ENCODE measurements at regions not wholly inside any gene's neighbourhood (a gene's known extent, or its start where the extent isn't known, plus 50 kb on each side); places are given as distances from the start of the nearest gene placed in this dataset.
"Not testable (repeated sequence)": the region's sequence is repeated elsewhere in the genome, so short reads cannot be mapped to it uniquely, and the experiment has no call there.

DNA sequence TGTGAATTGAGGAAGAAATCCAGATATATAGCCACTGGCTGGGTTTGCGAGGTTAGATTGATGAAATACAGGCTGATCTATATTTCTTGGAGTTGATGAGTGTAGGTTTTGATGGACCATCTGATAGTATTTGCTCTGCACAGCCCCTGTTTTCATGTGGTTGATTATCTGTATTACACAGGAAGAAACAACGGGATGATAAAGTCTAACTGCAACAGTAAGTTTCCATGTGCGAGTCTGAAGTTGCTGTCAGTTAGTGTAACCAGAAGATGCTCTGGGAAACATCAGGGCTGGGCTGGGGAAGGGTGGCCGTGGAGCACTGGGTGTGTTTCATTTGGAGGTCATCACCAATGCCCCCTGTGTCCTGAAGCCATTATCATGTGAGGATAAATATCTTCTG is 148.4 kb upstream of the SFRP2 start:
- DNase-seq (ENCODE audit: low read depth in 2 of 2): no peak

DNA sequence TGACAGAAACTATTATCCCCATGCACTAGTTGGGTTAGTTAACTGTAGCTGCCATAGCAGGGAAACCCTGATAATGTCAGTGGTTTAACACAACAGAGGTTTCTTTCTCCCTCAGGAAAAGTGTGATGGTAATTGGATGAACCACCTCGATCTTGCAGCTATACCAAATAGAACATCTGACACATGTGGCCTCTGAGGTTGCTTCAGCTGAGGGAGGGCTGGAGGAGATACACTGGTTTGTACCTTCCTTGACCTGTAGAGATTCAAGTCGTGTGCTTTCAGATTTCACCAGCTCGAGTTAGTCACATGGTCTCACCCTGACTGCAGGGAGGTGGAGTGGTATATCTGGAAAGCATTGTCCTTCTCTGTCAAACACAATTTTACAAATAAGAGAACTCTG is 147.2 kb upstream of the SFRP2 start:
- DNase-seq (ENCODE audit: low read depth in 2 of 2): no peak

DNA sequence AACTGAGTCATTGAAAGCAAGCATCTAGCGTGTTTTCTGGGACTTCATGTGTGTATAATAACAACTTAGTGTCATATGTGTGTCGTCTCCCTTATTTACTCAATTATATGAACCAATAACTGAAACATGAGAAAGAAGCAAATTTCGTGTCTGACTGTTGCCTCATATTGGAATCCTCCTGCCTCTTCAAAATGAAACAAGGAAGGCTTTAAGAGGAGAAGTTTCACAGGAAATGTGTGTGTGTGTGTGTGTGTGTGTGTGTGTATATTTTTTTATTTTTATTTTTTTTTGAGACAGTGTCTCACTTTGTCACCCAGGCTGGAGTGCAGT is 145.8 kb upstream of the SFRP2 start:
- no peak for DNase-seq (ENCODE audit: low read depth in 2 of 2)

DNA sequence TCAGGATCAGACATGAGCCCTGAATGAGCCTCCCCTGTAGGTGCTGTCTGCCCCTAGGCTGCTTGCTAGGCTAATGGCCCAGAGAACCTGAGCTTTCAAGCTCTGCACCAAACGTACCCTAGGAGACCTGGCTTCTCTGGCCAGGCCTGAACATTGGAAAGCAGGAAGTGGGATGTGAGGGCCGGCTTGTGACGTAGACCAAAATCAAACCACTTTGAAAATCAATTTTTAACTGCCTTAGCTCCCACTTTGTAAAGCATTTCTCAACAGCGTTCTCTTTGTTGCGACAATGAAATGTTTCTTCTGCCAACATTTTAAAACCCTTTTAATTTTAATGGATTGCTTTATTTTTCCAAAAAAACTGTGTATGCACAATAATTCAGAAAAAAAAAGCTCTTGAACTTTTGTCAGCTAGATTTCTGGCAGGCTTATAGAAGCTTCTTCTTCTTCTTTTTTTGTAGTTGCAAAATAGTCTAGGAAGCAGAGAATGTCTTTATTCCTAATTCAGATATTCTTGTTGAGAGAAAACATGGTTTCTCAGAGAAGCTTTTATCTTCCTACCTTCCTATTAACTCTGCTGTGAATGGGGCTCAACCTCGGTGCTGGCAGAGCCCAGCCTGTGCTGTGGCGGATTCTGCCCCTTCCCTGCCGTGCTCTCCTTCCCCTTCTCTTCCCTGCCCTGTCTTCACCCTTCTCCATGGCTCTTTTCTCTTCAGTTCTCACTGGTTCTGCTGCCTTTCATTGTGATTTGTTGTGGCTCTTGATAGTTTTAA is 145.2 kb upstream of the SFRP2 start:
- DNase-seq (ENCODE audit: low read depth in 2 of 2): no peak

DNA sequence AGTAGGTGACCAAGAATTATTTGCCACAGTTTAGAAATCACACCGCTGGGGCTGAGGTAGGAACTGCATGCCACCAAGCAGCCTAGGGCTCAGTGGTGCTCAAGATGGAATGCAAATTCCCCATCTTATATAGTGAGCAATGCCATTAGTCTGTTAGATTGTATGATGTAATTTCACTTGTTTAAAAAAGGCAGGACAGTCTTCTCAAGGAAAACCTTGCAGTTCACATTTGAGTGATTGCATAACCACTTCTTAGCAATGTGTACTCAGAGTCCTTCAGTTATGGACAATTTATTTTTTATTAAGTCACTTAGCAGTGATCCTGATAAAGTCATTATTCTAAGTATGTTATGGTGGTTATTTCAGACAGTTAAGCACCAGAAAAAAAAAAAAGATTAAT is 142.9 kb upstream of the SFRP2 start:
- no peak for DNase-seq (ENCODE audit: low read depth in 2 of 2)

DNA sequence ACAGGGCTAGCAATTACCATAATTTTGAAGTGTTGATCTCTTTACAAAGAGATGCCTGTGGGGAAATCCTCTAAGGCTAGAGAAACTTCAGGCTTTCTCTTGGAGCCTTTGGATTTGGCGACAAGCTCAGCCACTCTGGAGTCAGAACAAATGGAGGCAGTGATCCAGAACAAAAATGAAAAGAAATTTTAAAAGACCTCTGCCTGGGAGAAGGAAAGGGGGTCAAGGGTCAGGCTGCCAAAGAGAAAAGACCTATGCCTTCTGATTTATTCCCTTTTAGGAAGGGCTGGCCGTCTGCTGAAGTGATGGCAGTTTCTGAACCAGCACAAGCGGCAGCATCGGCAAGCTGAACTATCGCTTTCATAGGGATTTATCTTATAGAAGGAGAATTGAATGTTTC is 140.8 kb upstream of the SFRP2 start:
- DNase-seq (ENCODE audit: low read depth in 2 of 2): no peak

DNA sequence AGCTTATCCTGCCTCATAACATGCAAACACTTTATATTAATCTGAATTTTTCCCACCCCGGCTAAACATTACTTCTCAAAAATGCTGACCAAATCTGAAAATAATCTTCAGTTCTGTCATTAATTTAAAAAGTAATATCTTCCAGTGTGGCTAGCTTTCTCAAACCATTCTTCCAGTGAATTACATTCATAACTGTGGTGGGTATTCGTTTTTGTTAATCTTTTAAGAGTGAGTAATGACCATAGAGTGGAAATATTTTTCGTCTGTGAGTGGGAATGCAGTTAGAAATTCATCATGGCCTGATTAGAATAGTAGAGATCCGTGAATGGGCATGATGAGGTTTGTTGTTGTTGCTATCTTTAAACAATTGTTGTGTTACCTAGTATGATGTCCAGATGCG is 138.6 kb upstream of the SFRP2 start:
- DNase-seq (ENCODE audit: low read depth in 2 of 2): no peak

DNA sequence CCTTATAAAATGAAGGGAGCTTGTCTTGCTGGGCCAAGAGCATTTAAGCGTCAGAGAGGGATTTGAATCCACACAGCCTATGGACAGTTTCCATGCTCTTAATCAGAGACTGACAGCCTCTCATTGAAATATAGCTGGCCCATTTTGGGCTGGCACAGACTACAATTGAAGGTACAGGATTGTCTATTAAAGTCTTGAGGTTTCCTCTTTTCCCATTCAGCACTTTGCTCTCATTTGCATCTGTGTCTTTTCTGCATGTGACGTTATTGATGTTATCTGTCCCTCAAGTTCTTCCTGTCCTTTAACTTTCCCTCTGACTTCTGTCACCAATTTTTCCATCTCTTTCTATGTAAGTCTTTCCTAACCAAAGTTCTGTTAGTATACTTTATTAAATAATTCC is 133.3 kb upstream of the SFRP2 start:
- DNase-seq (ENCODE audit: low read depth in 2 of 2): no peak

DNA sequence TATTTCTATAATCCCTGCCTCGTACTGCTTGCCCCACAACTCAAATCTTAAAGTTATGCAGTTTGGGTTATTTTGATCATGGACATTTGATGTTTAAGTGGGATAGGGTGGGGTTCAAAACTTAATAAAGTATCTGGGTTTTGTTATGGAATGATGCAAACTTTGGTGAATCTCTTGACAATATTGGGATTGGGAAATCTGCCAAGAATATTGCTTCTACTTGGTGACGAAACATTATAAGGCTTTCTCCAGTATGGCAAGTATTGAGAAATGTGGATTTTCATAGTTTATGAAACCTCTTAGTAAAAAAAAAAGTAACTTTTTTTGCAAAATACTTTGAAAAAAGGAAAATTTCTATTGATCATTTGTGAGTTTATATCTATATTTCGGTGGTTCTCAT is 130.8 kb upstream of the SFRP2 start:
- DNase-seq (ENCODE audit: low read depth in 2 of 2): no peak

DNA sequence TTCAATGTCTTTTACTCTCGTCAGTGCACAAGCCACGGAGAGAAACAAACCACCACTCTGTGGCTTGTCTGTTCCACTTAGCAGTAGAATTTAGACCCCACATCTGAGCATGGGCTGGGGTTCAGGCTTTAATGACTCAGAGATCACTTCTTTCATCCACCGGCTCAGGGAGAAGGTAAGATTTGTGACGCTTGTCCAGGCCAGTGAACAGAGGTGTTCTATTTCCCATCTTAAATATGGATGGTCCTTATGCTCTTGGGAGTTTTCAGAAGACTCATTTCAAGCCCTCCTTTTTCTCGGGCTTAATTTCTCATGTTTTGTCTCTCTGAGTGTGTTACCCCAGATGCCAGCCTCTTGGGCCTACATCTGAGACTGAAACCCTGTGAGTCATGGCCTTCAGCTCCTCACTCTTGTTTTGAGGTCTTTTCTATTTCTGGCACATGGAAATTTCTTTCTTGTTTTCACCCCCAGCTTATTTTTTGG is 127.4 kb upstream of the SFRP2 start:
- DNase-seq (ENCODE audit: low read depth in 2 of 2): peak; percentile 25 to 49

DNA sequence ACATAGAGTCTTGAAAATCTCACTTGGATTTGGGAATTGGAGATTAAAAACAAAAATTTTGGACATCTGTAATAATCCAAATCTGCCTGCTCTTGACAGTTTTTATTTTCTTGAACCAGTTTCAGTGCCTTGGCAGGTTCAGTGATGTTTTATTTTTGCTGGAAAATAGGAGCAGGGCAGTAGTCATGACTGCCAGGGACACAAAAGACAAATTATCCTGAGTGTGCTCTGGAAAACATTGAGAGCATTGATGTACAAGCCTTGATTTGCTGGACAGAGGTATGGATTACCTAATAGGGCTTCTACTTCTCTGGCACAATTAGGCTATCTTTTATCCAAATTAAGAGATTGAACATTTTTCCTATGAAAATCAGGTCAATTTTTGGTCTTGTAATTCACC is 123.4 kb upstream of the SFRP2 start:
- no peak for DNase-seq (ENCODE audit: low read depth in 2 of 2)

DNA sequence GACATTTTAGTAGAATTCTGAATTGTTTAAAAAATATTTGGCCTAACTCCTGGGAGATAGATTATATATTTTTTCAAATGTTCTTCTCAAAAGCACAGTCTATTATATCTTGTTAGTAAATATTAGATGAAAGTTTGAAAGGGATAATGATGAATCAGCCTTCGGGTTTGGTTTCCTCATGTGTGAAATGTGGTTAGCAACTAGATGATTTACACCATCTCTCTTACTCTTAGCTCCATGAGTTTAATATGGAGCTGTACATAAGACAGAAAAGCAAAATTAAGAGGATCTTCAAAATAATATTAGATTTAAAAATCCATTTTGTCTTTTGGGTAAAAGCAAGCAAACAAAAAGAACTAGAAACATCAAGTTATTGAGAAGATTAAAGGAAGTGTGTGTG is 120.8 kb upstream of the SFRP2 start:
- no peak for DNase-seq (ENCODE audit: low read depth in 2 of 2)

DNA sequence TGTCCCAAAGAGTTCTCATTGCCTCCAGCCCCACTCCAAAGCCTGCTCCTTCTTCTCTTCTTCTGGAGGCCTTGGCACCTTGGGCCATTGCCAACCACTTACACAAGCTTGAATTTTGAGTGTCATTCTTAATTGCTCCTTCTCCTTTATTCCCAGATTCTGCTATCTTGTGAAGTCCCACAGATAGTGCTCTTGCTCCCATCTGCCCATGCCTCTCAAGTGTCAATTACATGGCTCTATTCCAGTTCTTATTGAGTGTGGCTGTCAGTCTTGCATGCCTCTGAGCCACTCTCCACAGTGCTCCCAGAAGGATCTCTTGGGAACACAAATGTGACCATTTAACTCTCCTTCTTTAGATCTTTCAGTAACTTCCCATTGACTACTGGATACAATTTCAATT is 117.3 kb upstream of the SFRP2 start:
- DNase-seq (ENCODE audit: low read depth in 2 of 2): no peak

DNA sequence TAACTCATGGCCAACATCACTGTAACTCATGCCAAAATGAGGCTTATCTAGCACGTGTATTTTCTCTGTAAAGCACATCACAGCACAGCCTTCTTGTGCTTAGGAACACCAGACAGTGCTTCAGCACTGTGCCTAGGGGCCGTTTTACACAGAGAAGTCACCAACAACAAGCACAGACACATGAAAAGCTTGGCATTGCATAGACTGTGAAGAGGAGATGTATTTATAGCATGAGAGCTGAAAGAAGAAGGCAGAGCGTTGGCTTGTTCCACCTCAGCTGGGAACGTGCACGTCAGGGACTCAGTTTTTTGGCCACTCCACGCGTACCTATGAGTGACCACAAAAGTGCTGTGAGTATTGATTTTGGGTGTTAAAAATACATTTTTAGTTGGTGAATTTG is 116.3 kb upstream of the SFRP2 start:
- no peak for DNase-seq (ENCODE audit: low read depth in 2 of 2)

DNA sequence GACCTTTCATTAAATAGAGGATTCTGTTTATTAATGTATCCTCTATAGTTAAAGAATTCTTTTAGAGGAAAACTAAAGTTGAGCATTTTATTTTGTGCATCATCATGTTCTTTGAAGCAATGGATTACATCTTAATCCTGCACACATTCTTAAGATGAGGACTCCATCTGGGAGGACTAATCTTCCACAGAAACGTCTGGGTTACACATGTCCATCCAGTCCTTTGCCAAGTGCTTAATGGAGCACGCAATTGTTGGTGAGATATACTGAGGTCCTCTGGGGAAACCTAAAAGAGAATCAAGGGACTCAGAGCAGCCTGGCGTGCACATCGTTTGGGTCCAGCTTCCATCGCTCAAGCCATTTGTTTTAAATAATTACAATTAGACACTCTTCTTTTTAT is 115.1 kb upstream of the SFRP2 start:
- no peak for DNase-seq (ENCODE audit: low read depth in 2 of 2)

DNA sequence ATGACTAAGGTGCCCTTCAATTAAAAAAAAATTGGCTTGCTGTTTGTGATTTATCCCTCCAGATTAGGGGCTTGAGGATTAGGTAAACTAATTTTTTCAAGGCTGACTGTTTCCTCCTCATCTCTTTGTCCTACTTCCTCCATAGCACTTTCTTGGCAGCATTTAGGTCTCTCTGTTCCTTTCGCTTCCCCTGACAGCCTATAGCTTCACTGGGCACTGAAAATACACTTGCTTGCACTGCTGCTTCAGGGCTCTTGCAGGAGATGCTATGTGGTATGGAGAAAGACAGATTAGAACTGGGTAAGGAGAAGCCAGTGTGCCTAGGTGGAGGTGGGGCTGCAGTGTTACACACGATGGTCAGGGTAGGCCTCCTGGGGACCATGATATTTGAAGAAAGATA is 112.3 kb upstream of the SFRP2 start:
- DNase-seq (ENCODE audit: low read depth in 2 of 2): no peak

DNA sequence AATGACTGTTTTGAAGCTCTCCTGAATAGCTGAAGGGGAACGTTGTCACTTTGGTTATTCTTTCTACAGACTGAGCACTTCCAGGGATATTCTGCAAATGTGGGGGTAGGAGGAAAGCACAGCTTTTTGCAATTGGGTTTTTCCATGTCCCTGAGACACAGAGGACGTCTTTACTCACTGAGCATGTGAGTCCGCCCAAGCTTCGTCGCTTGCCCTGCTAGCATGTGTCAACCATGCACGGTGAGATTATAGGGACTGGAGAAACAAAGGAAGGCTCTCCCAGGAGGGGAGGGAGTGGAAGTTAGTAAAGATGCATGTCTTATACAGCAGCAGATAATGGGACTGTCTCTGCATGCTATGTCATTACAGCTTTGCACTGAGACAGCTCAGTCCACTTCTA is 111.5 kb upstream of the SFRP2 start:
- no peak for DNase-seq (ENCODE audit: low read depth in 2 of 2)

DNA sequence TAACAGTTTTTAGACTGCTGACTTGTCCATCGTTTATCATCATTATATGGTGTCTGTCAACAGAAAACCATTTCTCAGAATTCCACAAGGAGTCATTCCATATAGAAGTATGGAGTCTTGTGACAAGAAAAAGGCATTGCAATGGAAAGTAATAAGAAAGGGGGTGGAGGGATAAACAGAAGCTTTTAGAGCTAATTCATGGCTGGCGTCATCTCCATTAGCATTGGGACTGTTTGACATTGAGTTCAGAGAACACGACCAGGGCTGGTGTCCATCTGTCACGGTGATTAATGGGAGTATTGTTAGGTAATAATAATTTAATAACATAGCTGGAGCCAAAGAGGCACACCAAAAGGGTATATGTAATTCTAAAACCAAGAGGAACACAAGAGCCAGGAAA is 101.9 kb upstream of the SFRP2 start:
- DNase-seq (ENCODE audit: low read depth in 2 of 2): no peak

DNA sequence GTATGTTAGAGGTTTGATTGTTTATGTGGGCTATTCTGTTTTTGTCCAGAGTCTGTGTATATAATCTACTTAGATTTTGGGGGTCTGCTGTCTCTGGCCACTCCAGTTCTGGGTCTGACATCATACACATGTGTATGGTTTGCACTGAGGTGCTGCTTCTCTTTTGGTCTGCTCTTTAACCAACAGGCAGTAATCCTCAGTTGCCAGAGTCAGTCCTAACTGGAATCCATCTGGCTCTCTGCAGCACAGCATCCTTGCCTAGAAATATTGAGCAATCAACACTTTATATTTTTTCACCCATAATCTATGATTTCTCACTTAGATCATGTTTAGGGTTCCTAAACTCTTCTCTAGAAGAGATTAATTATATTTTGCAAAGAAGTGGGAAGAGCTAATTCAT is 98.3 kb upstream of the SFRP2 start:
- DNase-seq (ENCODE audit: low read depth in 2 of 2): no peak

DNA sequence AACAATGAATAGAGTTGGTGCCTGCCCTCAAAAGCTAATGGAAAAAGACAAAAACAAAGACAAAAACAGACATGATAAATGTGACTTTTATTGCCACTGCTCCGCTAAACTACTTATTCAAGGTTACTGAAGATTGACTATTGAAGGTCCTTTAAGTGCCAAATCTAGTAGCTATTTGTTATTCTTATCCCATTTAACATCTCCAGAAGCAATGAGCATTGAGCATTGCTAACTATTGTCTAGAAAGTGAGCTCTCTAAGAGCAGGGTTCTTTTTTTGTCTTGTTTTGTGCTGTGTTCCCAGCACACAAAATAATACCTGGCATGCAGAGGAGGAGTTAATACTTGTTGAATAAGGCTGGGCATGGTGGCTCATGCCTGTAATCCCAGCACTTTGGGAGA is 95.4 kb upstream of the SFRP2 start:
- no peak for DNase-seq (ENCODE audit: low read depth in 2 of 2)

DNA sequence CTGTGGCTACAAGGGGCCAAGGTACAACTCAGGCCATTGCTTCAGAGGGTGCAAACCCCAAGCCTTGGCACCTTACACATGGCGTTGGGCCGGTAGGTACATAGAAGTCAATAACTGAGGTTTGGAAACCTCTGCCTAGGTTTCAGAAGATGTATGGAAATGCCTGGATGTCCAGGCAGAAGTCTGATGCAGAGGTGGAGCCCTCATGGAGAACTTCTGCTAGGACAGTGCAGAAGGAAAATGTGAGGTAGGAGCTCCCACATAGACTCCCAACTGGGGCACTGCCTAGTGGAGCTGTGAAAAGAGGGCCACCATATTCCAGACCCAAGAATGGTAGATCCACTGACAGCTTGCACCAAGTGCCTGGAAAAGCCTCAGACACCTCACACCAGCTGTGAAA is 92.1 kb upstream of the SFRP2 start:
- DNase-seq (ENCODE audit: low read depth in 2 of 2): no peak

DNA sequence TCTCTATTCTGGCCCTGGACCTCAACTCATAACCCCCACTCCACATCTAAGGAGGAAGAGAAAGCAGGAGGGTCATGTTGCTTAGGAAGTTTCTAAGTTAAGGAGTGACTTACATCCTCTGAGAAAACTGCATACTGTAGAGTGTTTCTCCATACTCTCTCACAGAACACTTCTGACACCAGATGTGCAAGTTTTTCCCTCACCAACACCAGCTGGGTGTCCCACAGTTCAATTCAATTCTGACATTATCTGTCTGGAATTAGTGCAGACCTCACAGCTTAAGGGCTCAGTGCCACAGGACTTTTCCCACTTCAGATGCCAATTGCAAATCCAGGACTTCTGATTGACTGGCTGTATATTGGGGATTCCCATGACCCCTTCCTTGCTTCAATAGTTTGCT is 89.0 kb upstream of the SFRP2 start:
- DNase-seq (ENCODE audit: low read depth in 2 of 2): no peak

DNA sequence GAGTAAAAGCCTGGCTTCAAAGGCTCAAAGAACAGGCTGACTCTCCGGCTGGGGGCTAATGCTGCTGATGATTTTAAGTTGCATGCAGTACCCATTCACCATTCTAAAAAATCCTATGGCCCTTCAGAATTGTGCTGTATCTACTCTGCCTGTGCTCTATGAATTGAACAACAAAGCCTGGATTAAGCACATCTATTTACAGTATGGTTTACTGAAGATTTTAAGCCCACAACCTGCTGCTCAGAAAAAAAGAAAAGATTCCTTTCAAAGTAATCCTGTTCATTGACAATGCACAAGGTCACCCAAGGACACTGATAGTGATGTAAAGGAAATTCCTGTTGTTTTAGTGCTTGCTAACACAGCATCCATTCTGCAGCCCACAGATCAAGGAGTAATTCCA is 84.9 kb upstream of the SFRP2 start:
- no peak for DNase-seq (ENCODE audit: low read depth in 2 of 2)

DNA sequence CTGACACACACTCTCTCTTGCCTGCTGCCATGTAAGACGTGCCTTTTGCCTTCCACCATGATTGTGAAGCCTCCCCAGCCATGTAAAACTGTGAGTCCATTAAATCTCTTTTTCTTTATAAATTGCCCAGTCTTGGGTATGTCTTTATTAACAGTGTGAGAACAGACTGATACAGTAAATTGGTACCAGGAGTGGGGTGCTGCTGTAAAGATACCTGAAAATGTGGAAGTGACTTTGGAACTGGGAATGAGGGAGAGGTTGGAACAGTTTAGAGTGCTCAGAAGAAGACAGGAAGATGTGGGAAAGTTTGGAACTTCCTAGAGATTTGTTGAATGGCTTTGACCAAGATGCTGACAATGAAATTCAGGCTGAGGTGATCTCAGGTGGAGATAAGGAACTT is 77.9 kb upstream of the SFRP2 start:
- DNase-seq (ENCODE audit: low read depth in 2 of 2): not testable (repeated sequence)
